Endothelial cell of umbilical vein (primary cell): ENCODE measurements at regions not wholly inside any gene's neighbourhood (a gene's known extent, or its start where the extent isn't known, plus 50 kb on each side); places are given as distances from the start of the nearest gene placed in this dataset.

ENCODE experiments used
- BruUV-seq: library from RNA; stranded (reverse); fragments of 400-500 nt; replicated peaks from 2 replicates; lab custom pipeline; 2021; lab: Mats Ljungman, UMichigan
- CTCF ChIA-PET: fragments of 300-600, 350-600 bp; sonication (Branson Sonifier 250); formaldehyde crosslinking; loops from one replicate; lab custom pipeline; 2021; ENCODE audit warnings: antibody characterized with exemption, inconsistent platforms; lab: Charles Lee
- POLR2A ChIA-PET: fragments of 300-600, 350-600 bp; sonication (Branson Sonifier 250); formaldehyde crosslinking; loops from one replicate; lab custom pipeline; 2021; ENCODE audit warnings: antibody characterized with exemption, inconsistent platforms; lab: Charles Lee
- DNase-seq: peaks from one replicate; pipeline ENCODE4 v3.0.0-alpha.2; 2011; ENCODE audit warnings: low read depth, low spot score
- FAIRE-seq: peaks from 2 replicates; lab custom pipeline; 2011; peaks lifted over from hg19 to GRCh38; lab: Jason Lieb, UNC
- H2AFZ ChIP-seq: 2 replicates; pipeline ENCODE4 v1.6.0; 2012; ENCODE audit warnings: low read depth, low read length, control low read depth, inconsistent platforms
- H3K27ac ChIP-seq: 2 replicates; pipeline ENCODE4 v1.5.1; 2011; ENCODE audit warnings: low read depth, mild to moderate bottlenecking, control low read depth, low read length, moderate library complexity; ENCODE audit not compliant: insufficient read depth
- H3K27me3 ChIP-seq, 2 experiments: 2 replicates each; pipeline versions ENCODE4 v1.6.0 to v1.6.1; 2011; ENCODE audit warnings: low read length in 2 of 2, mixed read lengths in 1 of 2; ENCODE audit not compliant: control insufficient read depth in 2 of 2, insufficient read depth in 2 of 2
- H3K36me3 ChIP-seq, 2 experiments: 2 replicates in 1 of 2; 3 replicates in 1 of 2; pipeline ENCODE4 v1.5.1; 2011; ENCODE audit warnings: low read length in 2 of 2, mild to moderate bottlenecking in 1 of 2, moderate library complexity in 1 of 2; ENCODE audit not compliant: control insufficient read depth in 2 of 2, insufficient read depth in 2 of 2; ENCODE audit errors: extremely low read depth in 1 of 2
- H3K4me1 ChIP-seq: 3 replicates; pipeline ENCODE4 v1.5.1; 2011; ENCODE audit warnings: mild to moderate bottlenecking, low read length; ENCODE audit not compliant: control insufficient read depth, insufficient read depth; ENCODE audit errors: extremely low read depth
- H3K4me2 ChIP-seq: 2 replicates; pipeline ENCODE4 v1.6.1; 2011; ENCODE audit warnings: low read length, control low read depth, mixed read lengths; ENCODE audit not compliant: insufficient read depth
- H3K4me3 ChIP-seq, 3 experiments: fragments of 200-600 bp in 1 of 3; sonication (generic), shearing (Covaris generic) in 1 of 3; replicated peaks in 1 of 3; 2 replicates each; pipeline ENCODE4 v1.5.1; 2011 to 2016; ENCODE audit warnings: control low read depth in 3 of 3, low read length in 3 of 3, mild to moderate bottlenecking in 2 of 3, inconsistent platforms in 1 of 3, low read depth in 1 of 3, moderate library complexity in 1 of 3; ENCODE audit not compliant: insufficient read depth in 1 of 3
- H3K79me2 ChIP-seq: 2 replicates; pipeline ENCODE4 v1.6.0; 2012; ENCODE audit warnings: low read length, inconsistent platforms; ENCODE audit not compliant: control insufficient read depth, insufficient read depth
- H3K9ac ChIP-seq: replicated peaks from 2 replicates; pipeline ENCODE3; 2011; ENCODE audit warnings: low read length, control low read depth; ENCODE audit not compliant: insufficient read depth; ENCODE audit errors: extremely low read depth
- H3K9me1 ChIP-seq: replicated peaks from 3 replicates; pipeline ENCODE4 v1.6.0; 2011; ENCODE audit warnings: mild to moderate bottlenecking, low read length; ENCODE audit not compliant: control insufficient read depth, insufficient read depth; ENCODE audit errors: extremely low read depth
- H3K9me3 ChIP-seq: replicated peaks from 2 replicates; pipeline ENCODE4 v1.5.1; 2012; ENCODE audit warnings: low read length, inconsistent platforms; ENCODE audit not compliant: control insufficient read depth, insufficient read depth
- H4K20me1 ChIP-seq: replicated peaks from 2 replicates; pipeline ENCODE3; 2011; ENCODE audit warnings: mild to moderate bottlenecking, low read length; ENCODE audit not compliant: control insufficient read depth, insufficient read depth; ENCODE audit errors: extremely low read depth
- CTCF ChIP-seq, 2 donors: IDR thresholded peaks; 1 replicate in 1 of 2; 2 replicates in 1 of 2; pipeline ENCODE4 v1.5.1; 2011; ENCODE audit warnings: low read length in 2 of 2, mild to moderate bottlenecking in 2 of 2, moderate library complexity in 2 of 2, control low read depth in 1 of 2, inconsistent platforms in 1 of 2, low read depth in 1 of 2; ENCODE audit not compliant: insufficient read depth in 1 of 2; ENCODE audit errors: extremely low read depth in 1 of 2
- EZH2 ChIP-seq: IDR thresholded peaks from 2 replicates; pipeline ENCODE4 v1.6.1; 2012; ENCODE audit warnings: borderline replicate concordance, low read depth, mild to moderate bottlenecking, moderate library complexity, low read length, inconsistent platforms; ENCODE audit not compliant: severe bottlenecking
- FOS ChIP-seq: IDR thresholded peaks from 2 replicates; pipeline ENCODE4 v1.6.1; 2011; ENCODE audit warnings: mild to moderate bottlenecking, low read length, moderate library complexity, borderline replicate concordance; ENCODE audit not compliant: insufficient read depth
- GATA2 ChIP-seq: IDR thresholded peaks from 2 replicates; pipeline ENCODE4 v1.7.0; 2011; ENCODE audit warnings: low read depth, mild to moderate bottlenecking, moderate library complexity, mixed read lengths, low read length; ENCODE audit not compliant: insufficient read length, insufficient read depth
- JUN ChIP-seq: IDR thresholded peaks from 2 replicates; pipeline ENCODE4 v1.6.1; 2011; ENCODE audit warnings: borderline replicate concordance, low read depth; ENCODE audit not compliant: insufficient read length, insufficient read depth
- MAX ChIP-seq: IDR thresholded peaks from 2 replicates; pipeline ENCODE4 v1.6.1; 2011; ENCODE audit not compliant: insufficient read depth, insufficient read length
- MYC ChIP-seq: IDR thresholded peaks from one replicate; pipeline ENCODE4 v1.6.1; 2011; ENCODE audit warnings: mild to moderate bottlenecking, low read depth, low read length
- POLR2A ChIP-seq: IDR thresholded peaks from 2 replicates; pipeline ENCODE4 v1.6.1; 2012; ENCODE audit warnings: low read depth, mild to moderate bottlenecking, control low read depth, low read length
- POLR2AphosphoS5 ChIP-seq: IDR thresholded peaks from 2 replicates; pipeline ENCODE4 v1.6.1; 2012; ENCODE audit warnings: low read depth, mild to moderate bottlenecking, control low read depth, low read length, moderate library complexity; ENCODE audit not compliant: insufficient read depth
- dilution Hi-C: fragments of 300-500 bp; cut with MboI; formaldehyde crosslinking; loops from one replicate; pipeline ENCODE4 v1.15.0; 2019; ENCODE audit warnings: low sequenced_read_pairs; ENCODE audit not compliant: extremely low pct_ligation_motif_present
- intact Hi-C: fragments of 100-400 bp; cut with micrococcal nuclease; formaldehyde crosslinking; loops from one replicate; pipeline ENCODE4 v1.10.0; 2022

- CTCF ChIA-PET, result interaction anchor here (1.0 to 1.5 kb wide), 3 partner anchors 8 to 54 kb away, joined by 3 read pairs; no protein-coding TSS in a partner anchor
Observed at GRCh38 chr3:193833592-193833991, 240.6 kb downstream of the OPA1 start.

More at GRCh38 chr3:193833592-193833991, 240.6 kb downstream of the OPA1 start:
- Histone ChIP-seq H4K20me1 (no peaks in the 10 kb centered on the region), H3K4me2 (no peak overlapping the region), H3K4me3 (no peak overlapping the region), H3K36me3 (no peaks in the 10 kb centered on the region), H3K79me2 (no peaks in the 10 kb centered on the region), H3K9me1 (no peaks in the 10 kb centered on the region), H3K27ac (no peak overlapping the region), H3K4me1 (no peaks in the 10 kb centered on the region), H3K27me3 (peaks cover 7 to 9% of the 10 kb centered on the region in 2 experiments), H3K9me3 (no peaks in the 10 kb centered on the region), H2AFZ (no peak overlapping the region), H3K9ac (no peak overlapping the region)
- DNase-seq, result no peak
- no peak for FAIRE-seq
- dilution Hi-C loops, result no loop called here
- no TSS peak for BruUV-seq
- POLR2A ChIA-PET, result no interaction called here
- intact Hi-C loops, result no loop called here
- TF ChIP-seq CTCF (IDR thresholded peaks at IDR 0.05; ENCODE audit: extremely low read depth in 1 of 2, insufficient read depth in 1 of 2, low read depth in 1 of 2, low read length in 2 of 2), result no peak
- TF ChIP-seq FOS, result no peak
- TF ChIP-seq JUN, result no peak
- TF ChIP-seq MAX, result no peak
- TF ChIP-seq EZH2, result no peak
- TF ChIP-seq MYC, result no peak
- no peak for TF ChIP-seq GATA2
- TF ChIP-seq POLR2AphosphoS5, result no peak
- no peak for TF ChIP-seq POLR2A
